Vagina (tissue), 2 donors: ENCODE measurements at regions not wholly inside any gene's neighbourhood (a gene's known extent, or its start where the extent isn't known, plus 50 kb on each side); places are given as distances from the start of the nearest gene placed in this dataset.

Experiments used
- POLR2A ChIP-seq, 2 donors: fragments of 450-650 bp; IDR thresholded peaks; one replicate each; pipeline ENCODE4 v1.6.1; 2017; ENCODE audit warnings: antibody characterized with exemption in 2 of 2, mild to moderate bottlenecking in 2 of 2, moderate library complexity in 2 of 2
- TF ChIP-seq, protein P1 (sequence below), 3 experiments: fragments of 450-650 bp in 2 of 3; fragments of 200-600 bp in 1 of 3; sonication (generic) in 1 of 3; IDR thresholded peaks; one replicate each; pipeline ENCODE4 v1.5.1; 2017 to 2019; ENCODE audit warnings: antibody characterized with exemption in 3 of 3, mild to moderate bottlenecking in 2 of 3, moderate library complexity in 2 of 3

DNA sequence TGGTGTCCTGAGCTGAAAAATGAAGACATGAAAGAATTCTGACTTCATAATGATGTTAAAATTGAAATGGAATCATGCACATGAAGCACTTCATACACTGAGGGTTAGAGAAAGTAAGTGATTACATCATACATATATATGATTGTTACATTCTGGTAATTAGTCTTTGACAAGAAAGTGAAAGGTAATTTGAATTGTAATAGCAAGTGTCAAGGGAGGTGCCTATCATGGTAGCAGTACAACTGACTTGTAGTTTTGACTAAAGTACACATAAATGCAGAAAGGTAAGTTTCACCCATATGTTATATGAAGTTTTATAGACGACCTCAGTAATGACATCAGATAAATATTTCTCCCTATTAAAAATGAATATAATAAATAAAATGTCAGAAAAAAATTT is 1325.0 kb upstream of the GOT2 start:
- TF ChIP-seq, protein P1, sequence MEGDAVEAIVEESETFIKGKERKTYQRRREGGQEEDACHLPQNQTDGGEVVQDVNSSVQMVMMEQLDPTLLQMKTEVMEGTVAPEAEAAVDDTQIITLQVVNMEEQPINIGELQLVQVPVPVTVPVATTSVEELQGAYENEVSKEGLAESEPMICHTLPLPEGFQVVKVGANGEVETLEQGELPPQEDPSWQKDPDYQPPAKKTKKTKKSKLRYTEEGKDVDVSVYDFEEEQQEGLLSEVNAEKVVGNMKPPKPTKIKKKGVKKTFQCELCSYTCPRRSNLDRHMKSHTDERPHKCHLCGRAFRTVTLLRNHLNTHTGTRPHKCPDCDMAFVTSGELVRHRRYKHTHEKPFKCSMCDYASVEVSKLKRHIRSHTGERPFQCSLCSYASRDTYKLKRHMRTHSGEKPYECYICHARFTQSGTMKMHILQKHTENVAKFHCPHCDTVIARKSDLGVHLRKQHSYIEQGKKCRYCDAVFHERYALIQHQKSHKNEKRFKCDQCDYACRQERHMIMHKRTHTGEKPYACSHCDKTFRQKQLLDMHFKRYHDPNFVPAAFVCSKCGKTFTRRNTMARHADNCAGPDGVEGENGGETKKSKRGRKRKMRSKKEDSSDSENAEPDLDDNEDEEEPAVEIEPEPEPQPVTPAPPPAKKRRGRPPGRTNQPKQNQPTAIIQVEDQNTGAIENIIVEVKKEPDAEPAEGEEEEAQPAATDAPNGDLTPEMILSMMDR (IDR thresholded peaks at IDR 0.05), result no peak
- TF ChIP-seq POLR2A (IDR thresholded peaks at IDR 0.05), result no peak
